HUES48 (cell line): ENCODE measurements at regions not wholly inside any gene's neighbourhood (a gene's known extent, or its start where the extent isn't known, plus 50 kb on each side); places are given as distances from the start of the nearest gene placed in this dataset.

Source experiments
- H3K27ac ChIP-seq: one replicate; pipeline ENCODE4 v1.7.0; 2013; ENCODE audit warnings: low read depth, low read length, inconsistent platforms
- H3K27me3 ChIP-seq: 2 replicates; pipeline ENCODE4 v1.6.1; 2013; ENCODE audit warnings: mild to moderate bottlenecking, low read length; ENCODE audit not compliant: control insufficient read depth, insufficient read depth
- H3K36me3 ChIP-seq: 2 replicates; pipeline ENCODE4 v1.6.1; 2013; ENCODE audit warnings: low read length; ENCODE audit not compliant: control insufficient read depth, insufficient read depth
- H3K4me1 ChIP-seq: 2 replicates; pipeline ENCODE4 v1.6.1; 2013; ENCODE audit warnings: mild to moderate bottlenecking, low read length; ENCODE audit not compliant: control insufficient read depth, insufficient read depth
- H3K4me3 ChIP-seq: 2 replicates; pipeline ENCODE4 v1.5.1; 2013; ENCODE audit warnings: mild to moderate bottlenecking, low read depth, low read length
- H3K9ac ChIP-seq: 2 replicates; pipeline ENCODE4 v1.6.1; 2013; ENCODE audit warnings: mild to moderate bottlenecking, low read depth, low read length, moderate library complexity
- H3K9me3 ChIP-seq: 2 replicates; pipeline ENCODE4 v1.6.1; 2013; ENCODE audit warnings: low read length; ENCODE audit not compliant: control insufficient read depth, insufficient read depth

DNA sequence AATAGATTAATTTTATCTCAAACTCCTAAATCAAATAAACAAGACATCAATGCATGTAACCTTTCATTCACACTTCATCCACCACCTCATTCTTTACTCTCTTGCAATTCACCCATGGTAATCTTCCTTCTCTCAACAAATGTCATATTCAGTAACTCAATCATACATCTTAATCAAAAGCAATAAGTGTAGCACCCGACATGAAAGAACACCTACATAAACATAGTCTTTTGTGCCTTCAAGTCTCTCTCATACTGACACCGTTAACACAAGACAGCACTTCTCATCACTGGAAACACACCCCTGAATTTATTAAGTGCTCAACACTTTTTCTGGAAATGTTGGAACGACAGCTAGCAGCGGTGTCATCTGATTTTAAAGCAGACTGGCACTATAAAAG lies 225.9 kb downstream of the TTLL7 start:
- Histone ChIP-seq H3K9ac (no peak overlapping the region), H3K9me3 (no peaks in the 10 kb centered on the region), H3K27ac (no peak overlapping the region), H3K4me3 (no peak overlapping the region), H3K27me3 (no peaks in the 10 kb centered on the region), H3K4me1 (peaks cover 13% of the 10 kb centered on the region; the same call in 1 of the 2 replicates), H3K36me3 (no peaks in the 10 kb centered on the region)

DNA sequence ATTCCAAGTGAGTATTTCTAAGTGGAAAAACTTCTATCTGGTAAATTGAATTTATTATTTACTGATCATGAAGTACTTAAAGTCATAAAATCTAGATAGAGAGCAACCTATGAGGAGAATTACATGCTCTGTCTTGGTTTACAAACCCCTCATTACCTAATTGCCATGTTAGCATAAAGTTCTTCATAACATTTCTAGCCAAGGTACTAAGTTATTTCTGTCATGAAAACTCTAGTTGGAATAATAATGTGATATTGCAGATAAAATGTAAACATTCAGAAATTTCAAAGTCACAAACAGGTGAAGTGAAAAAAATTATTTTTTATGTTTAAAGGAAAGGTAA lies 228.6 kb downstream of the TTLL7 start:
- no peak overlapping the region for H3K9ac ChIP-seq
- H3K27ac ChIP-seq: no peak overlapping the region
- H3K4me1 ChIP-seq: peaks cover 6% of the 10 kb centered on the region; the same call in 1 of the 2 replicates
- H3K9me3 ChIP-seq: no peaks in the 10 kb centered on the region
- H3K36me3 ChIP-seq: no peaks in the 10 kb centered on the region
- H3K27me3 ChIP-seq: no peaks in the 10 kb centered on the region
- no peak overlapping the region for H3K4me3 ChIP-seq

DNA sequence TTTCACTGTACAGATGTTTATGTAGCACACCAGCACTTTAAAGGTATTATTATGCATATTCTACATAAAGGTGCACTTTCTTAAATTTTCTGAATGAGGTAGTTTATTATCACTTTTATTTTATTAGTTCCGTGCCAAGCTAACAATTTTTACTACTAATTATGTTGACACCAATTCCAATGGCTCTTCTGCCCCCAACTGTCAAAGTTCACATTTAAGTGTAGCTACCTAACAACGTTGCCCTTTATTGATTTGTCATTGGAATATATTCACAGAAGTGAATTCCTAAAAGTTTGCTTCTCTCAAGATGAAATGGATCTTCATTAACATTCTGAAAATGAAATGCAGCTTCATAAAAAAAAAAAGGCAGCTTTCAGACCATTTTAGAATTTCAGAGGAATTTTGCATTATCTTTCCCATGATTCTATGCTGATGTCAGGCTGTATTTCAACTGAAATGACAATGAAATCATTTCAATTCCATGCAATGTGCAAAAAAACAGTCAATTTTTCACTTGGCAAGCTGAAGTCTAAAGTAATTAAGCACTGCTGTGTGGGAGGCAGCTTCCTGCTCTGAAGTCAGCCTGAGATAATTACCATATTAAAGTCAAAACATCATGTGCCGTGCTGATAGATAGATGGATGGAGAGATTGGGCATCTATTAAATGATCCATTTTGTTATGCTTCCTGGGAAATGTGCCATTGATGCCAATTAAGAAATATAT lies 229.2 kb downstream of the TTLL7 start:
- no peaks in the 10 kb centered on the region for H3K27me3 ChIP-seq
- H3K27ac ChIP-seq: no peak overlapping the region
- no peaks in the 10 kb centered on the region for H3K9me3 ChIP-seq
- H3K9ac ChIP-seq: no peak overlapping the region
- no peak overlapping the region for H3K4me3 ChIP-seq
- H3K36me3 ChIP-seq: no peaks in the 10 kb centered on the region
- peaks cover 6% of the 10 kb centered on the region; the same call in 1 of the 2 replicates for H3K4me1 ChIP-seq

DNA sequence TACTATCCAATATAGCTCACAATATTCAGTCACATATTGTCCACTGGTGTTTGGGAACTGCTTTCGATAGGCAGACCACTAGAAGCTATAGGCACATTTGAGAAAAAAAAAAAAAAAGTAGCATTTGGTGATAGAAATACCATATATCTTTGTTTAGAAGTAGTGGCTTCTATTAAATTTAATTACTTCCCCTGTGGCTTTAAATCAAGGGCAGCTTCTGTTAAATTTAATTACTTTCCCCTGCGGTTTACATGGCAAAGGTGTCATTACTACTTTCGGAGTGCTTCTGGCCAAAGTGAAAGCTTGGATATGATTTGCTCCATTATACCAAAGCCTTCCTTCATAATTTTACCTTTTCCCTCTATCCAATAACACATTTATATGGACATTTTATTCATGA lies 229.9 kb downstream of the TTLL7 start:
- no peaks in the 10 kb centered on the region for H3K9me3 ChIP-seq
- H3K9ac ChIP-seq: no peak overlapping the region
- H3K4me3 ChIP-seq: no peak overlapping the region
- no peaks in the 10 kb centered on the region for H3K36me3 ChIP-seq
- H3K27ac ChIP-seq: no peak overlapping the region
- peaks cover 11% of the 10 kb centered on the region; the same call in 1 of the 2 replicates for H3K4me1 ChIP-seq
- no peaks in the 10 kb centered on the region for H3K27me3 ChIP-seq

DNA sequence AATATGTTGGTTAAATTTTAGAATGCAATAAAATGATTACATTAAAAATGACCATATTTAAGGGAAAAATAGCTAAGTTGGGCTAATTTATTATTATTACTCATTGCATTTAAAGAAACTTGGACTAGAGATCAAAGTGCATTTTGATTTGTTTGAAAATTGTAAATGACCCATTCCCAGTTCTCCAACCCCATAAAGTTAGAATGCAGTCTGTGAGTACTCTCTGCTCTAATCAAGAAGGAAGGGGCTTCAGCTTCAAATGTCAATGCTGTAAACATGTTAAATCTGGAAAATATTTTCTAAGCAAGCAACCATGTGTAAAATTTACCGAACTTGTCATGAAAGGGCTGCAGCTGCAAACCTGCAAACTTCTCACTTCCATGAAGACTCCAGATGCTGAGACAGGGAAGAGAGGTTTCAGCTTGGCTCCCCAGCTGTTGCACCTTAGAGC lies 232.7 kb downstream of the TTLL7 start:
- Histone ChIP-seq H3K36me3 (no peaks in the 10 kb centered on the region), H3K4me1 (peaks cover 15% of the 10 kb centered on the region), H3K9ac (no peak overlapping the region), H3K27me3 (no peaks in the 10 kb centered on the region), H3K27ac (no peak overlapping the region), H3K9me3 (no peaks in the 10 kb centered on the region), H3K4me3 (no peak overlapping the region)

DNA sequence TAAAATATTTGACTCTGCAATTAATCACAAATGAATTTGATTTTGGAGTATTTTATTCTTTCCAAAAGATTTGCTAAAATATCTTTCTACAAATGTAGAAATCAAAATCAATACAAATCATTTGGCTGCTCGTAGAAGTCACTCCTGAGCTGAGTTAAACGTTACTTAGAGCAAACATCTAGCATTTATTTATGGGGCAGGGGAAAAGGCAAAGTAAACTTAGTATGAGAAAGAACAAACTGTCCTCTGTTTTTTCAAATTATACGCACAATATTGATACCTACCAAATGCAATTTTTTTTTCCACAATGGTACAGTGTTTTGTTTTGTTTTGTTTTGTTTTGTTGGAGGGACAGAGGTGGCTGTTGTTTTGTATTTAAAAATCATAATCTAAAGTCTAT lies 233.8 kb downstream of the TTLL7 start:
- no peaks in the 10 kb centered on the region for H3K36me3 ChIP-seq
- no peak overlapping the region for H3K4me3 ChIP-seq
- H3K27me3 ChIP-seq: no peaks in the 10 kb centered on the region
- no peak overlapping the region for H3K27ac ChIP-seq
- H3K9me3 ChIP-seq: no peaks in the 10 kb centered on the region
- no peak overlapping the region for H3K9ac ChIP-seq
- peaks cover 20% of the 10 kb centered on the region for H3K4me1 ChIP-seq

DNA sequence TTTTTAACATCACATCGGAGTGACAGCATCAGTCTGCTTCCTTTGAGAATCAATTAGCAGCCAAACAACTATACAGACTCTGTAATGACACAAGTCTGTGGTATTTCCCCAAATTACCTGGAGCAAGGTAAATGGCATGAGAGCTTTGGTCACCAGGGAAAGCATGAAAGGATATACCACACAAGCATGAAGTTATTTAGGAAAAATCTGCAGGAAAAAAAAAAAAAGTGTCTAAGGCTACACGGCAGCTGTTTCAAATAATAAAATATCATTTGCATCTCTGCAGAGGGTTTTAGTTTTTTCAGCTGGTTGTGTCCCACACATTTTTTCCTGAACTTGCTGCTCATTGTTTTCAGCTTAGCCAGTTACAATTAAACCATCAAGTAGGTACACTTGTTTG lies 234.7 kb downstream of the TTLL7 start:
- peaks cover 14% of the 10 kb centered on the region for H3K4me1 ChIP-seq
- H3K36me3 ChIP-seq: no peaks in the 10 kb centered on the region
- no peak overlapping the region for H3K4me3 ChIP-seq
- H3K9me3 ChIP-seq: no peaks in the 10 kb centered on the region
- H3K27ac ChIP-seq: no peak overlapping the region
- no peak overlapping the region for H3K9ac ChIP-seq
- H3K27me3 ChIP-seq: no peaks in the 10 kb centered on the region

DNA sequence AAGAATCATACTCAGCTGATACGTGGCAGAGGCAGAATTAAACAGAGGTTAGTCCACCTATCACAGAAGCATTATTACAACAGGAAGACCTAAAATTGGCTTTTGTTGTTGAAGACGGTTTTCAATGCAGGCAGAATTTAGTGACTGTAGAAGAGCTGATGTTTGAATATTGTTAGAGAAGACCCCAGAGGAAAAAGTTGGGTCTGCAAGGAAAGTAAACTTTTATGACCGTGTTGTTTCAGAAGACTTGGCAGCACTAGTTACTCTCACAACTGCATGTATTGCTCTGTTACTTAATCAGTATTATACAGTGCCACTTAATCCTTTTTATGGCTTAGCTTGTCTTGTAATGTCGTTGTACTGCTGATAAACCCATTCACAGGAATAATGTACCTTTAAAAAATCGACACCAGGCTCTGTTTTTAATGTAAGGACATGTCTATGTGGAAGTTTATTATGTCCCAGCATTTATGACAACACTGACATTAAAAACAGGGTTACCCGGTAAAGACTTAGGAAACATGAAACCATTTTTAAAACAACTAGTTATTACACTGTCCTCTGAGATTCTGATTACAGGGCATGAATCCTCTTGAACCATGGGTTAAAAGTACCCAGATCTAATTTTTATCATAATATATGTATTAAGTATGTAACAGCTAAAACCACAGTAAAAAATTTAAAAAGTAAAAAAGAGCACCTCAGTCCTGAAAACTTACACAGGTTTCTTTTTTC lies 235.4 kb downstream of the TTLL7 start:
- no peak overlapping the region for H3K27ac ChIP-seq
- no peaks in the 10 kb centered on the region for H3K9me3 ChIP-seq
- peaks cover 14% of the 10 kb centered on the region for H3K4me1 ChIP-seq
- H3K36me3 ChIP-seq: no peaks in the 10 kb centered on the region
- no peak overlapping the region for H3K4me3 ChIP-seq
- H3K9ac ChIP-seq: no peak overlapping the region
- H3K27me3 ChIP-seq: no peaks in the 10 kb centered on the region

DNA sequence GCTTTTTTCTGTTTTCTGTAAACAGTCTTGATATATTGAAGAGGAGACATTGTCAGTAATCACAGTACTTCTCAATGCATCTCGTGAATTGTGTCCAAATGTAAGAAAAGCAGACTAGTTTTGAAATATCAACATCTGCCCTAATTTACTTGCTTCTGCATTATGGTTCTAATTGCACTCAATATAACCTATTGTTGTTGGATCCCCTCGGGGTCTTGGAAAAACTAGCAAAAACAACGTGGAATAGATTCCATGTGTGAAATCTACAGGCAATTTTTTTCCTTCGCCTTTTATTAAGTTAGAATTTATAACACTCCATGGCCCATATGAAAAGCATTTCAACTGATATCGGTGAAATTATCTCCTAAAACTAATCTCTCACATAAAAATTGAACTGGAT lies 236.5 kb downstream of the TTLL7 start:
- Histone ChIP-seq H3K4me3 (no peak overlapping the region), H3K9me3 (no peaks in the 10 kb centered on the region), H3K36me3 (no peaks in the 10 kb centered on the region), H3K4me1 (peaks cover 14% of the 10 kb centered on the region), H3K27ac (no peak overlapping the region), H3K9ac (no peak overlapping the region), H3K27me3 (no peaks in the 10 kb centered on the region)

DNA sequence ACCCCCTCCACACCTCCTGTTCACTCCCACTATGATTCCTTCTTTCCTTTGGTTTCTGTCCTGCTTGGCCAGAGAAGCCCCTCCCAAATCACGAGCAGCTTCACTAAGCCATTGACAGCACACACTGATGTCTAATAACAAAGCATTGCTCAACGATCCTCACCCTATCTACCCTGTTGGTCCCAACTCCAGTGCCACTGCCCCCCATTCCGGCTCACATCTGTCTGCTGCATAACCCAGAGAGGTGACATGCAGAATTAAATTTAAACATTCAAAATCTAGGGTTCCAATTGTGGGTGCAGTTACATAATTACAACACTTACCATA lies 236.9 kb downstream of the TTLL7 start:
- Histone ChIP-seq H3K27ac (no peak overlapping the region), H3K36me3 (no peaks in the 10 kb centered on the region), H3K4me1 (peaks cover 14% of the 10 kb centered on the region), H3K9me3 (no peaks in the 10 kb centered on the region), H3K9ac (no peak overlapping the region), H3K27me3 (no peaks in the 10 kb centered on the region), H3K4me3 (no peak overlapping the region)

DNA sequence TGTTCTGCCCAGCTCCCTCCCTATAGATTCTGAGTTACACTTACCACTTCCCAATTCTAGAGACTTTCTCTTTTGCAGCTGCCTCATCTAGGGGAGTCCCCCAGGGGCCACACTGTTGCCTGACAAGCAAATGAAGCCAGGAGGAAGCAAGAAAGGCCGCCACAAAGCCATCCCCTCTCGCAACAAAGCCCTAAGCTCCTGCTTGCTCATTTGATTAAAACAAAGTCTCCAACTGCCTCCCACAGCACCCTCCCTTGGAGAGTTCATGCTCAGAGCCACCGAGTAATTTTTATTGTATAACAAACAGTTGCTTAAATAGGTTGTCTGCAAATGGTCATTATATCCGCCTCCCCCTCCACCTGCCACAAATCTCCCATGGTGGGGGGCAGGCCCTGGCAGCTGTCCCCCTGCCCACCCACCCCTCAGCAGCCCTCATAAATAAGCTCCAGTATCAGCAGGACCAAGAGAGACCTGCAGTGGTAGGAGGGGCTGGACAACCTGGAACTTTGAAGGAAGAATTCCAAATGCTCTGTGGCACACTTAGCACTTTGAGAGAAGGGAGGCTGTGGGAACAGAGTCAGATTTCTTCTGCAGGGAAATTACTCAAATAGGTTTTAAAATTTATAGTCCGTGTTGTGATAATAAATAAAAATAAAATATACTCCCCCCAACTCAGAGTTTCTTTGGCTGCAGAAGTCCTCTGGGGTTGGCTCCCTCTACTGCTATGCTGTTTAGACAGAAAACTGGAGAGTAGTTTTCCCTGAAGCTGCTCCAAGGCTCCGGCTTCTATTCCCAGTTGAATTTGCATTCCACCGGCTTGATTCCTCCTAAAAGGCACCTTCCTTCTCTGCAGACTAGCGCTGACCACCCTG lies 237.5 kb downstream of the TTLL7 start:
- H3K27me3 ChIP-seq: no peaks in the 10 kb centered on the region
- no peaks in the 10 kb centered on the region for H3K9me3 ChIP-seq
- no peaks in the 10 kb centered on the region for H3K36me3 ChIP-seq
- no peak overlapping the region for H3K27ac ChIP-seq
- no peak overlapping the region for H3K4me3 ChIP-seq
- H3K9ac ChIP-seq: no peak overlapping the region
- H3K4me1 ChIP-seq: peaks cover 14% of the 10 kb centered on the region
